HG03575 (cell line): ENCODE measurements at regions not wholly inside any gene's neighbourhood (a gene's known extent, or its start where the extent isn't known, plus 50 kb on each side); places are given as distances from the start of the nearest gene placed in this dataset.

Experiments used
- ATAC-seq: cut with Tn5 transposase; IDR thresholded peaks from one replicate; pipeline ENCODE4 v1.9.1; 2021; ENCODE audit not compliant: unreplicated experiment, insufficient number of reproducible peaks, low FRiP score; ENCODE audit errors: extremely low read depth

DNA sequence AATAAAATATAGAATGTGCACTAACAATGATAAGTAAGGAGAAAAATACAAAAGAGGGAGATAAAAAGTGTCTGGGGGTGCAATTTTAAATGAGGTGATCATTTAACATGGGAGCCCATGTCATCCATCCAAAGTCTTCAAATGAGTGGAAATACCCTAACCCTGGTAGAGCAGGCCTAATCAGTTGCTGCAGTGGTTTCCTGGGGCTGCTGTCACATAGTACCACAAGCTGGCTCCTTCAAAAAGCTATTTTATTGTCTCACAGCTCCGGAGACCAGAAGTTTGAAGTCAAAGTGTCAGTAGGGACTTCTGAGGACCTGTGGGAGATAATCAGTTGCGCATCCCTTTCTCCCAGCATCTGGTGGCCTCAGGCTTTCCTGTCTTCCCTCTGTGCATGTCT, 717.9 kb downstream of the DIAPH3 start:
- ATAC-seq: no peak

DNA sequence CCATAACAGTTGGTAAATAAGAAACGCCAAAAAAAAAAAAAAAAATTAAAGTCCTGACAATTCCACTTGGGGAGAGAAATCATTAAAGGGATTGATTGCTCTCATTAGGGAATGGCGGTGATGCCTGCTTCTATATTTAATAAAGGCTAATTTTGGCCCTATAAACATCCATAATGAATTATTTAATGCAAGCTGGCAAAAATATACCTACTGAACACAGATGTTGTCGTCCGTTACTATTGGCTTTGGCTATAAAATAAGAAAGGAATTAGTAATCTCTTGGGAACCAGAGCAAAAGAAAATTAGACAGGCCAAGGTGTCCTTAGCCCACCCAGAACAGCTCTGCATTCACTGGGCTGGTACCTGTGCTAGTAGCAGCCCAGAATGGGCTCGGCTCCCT, 717.3 kb downstream of the DIAPH3 start:
- ATAC-seq: no peak

DNA sequence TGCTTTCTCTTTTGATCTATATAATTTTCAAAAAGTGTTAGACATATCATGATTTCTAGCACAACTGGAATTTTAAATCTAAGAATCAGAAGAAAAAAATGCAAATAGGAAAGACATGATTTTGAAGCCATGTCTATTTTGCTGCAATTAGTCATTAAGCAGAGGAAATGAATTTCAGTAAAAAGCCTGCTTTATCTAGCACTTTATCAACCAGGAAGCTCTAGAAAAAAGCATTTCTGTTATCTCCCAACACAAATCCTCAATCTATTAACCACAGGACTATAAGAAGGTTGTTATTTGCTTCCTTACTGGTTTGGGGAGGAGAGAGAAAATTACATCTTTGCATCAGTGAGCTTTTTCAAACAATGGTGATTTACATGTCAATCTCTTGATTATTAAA, 716.7 kb downstream of the DIAPH3 start:
- ATAC-seq: no peak

DNA sequence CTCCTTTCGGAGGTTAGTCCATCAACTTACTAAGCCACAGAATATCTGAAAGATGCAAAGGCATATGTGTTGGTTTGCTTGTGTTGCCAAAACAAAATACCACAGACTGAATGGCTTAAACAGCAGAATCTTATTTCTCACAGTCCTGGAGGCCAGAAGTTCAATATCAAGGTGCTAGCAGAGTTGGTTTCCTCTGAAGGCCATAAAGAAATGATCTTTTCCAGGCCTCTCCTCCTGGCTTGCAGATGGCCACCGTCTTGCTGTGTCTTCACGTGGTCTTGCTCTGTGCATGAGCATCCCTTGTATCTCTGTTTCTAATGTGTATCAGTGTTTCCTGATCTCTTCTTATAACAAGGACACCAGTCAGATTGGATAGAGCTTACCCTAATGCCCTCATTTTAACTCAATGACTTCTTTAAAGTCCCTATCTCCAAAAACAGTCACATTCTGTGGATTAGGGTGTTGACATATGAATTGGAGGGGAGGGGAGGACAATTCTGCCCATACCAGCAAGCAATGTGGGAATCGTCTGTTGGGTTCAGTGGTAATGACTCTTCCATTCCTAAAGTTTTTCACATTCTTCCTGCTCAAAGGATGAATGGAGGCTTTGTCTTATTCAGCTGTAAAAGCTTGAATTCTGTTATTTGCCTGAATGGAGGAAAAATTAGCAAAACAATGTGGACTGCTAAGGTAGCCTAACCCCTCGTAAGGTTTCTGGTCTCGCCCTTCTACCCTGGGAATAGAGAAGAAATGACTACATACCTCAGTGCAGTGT, 715.7 kb downstream of the DIAPH3 start:
- ATAC-seq: no peak

DNA sequence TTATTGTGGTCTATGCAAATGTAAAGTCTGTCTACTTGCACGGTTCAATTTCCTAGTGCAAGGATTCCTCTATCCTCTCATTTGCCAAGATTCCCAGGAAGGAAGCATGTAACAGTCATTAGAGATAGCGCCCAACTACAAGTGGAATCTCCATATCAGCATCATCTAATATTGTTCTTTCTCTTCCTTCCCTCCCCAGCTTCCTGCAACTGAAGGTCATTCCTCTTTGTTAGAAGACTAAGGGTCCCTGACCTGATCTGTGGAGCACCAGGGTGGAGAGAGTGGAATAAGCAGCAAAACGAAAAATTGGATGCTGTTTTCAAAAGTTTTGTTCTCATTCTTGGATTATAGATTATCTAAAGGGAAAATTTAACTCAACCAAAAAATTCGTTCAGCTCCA, 714.0 kb downstream of the DIAPH3 start:
- no peak for ATAC-seq

DNA sequence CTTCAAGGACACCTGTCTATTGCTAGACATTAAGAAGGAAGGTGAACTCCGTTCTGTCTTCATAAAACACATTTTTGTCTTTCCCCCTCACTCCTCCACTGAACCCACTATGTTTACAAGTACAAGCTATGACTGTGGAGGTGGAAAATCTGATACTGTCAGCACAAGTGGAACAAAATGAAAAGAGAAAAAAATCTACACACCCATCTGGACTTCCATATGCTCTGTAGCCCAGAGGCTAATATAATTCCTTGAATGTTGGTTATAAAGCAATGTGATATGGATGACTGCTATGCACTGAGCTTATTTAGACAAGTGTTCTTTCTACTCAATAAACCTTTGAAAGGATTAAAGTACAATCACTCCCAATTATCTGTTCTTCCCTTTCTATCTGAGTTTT, 713.5 kb downstream of the DIAPH3 start:
- no peak for ATAC-seq

DNA sequence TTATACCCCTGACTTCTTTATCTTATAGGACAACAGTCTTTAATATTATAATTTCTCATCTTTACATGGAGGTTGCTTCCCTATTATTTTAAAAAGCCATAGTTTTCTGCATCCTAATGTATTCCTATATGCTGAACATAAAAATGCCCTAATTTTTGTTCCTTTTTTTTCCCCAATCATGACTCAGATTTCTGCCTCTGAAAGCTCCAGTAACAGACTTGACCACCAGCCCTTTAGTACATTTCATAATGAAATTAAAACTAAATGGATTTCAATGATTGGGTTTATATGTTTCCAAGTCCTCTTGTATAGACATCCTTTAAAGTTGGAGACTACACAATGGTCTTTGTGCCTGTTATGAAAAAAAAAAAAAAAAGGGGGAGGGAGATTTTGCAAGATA, 712.5 kb downstream of the DIAPH3 start:
- no peak for ATAC-seq

DNA sequence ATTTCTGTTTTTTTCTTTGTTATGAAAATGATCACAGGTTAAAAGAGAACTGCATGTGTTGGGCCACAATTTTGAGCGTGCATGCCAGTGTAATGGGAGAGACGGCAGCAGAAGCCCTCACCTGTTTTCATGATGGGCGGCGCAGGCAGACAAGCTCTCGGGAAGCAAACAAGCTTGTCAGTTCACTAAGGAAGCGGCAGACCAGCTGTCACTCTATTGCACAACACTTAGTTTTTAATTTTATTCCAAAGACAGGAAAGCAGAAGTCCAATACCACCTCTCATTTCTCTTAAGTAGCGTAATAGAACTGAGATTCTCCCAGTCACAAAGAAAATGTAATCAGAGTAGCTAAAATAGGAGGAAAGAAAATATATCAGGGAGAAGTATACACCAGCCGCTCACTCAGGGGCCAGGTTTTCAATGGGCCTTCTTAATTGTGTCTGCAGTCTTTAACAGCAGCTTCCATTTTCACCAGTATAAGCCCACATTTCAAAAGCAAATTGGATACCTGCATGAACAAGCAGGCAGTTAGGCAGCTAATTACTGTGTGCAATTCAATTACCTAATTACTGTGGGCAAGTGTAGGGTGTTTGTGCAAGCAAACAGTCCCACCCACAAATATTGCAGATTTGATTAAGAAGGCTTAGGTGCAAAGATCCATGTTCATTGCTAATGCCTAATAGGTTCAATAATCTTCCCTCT, 711.4 kb downstream of the DIAPH3 start:
- ATAC-seq: no peak

DNA sequence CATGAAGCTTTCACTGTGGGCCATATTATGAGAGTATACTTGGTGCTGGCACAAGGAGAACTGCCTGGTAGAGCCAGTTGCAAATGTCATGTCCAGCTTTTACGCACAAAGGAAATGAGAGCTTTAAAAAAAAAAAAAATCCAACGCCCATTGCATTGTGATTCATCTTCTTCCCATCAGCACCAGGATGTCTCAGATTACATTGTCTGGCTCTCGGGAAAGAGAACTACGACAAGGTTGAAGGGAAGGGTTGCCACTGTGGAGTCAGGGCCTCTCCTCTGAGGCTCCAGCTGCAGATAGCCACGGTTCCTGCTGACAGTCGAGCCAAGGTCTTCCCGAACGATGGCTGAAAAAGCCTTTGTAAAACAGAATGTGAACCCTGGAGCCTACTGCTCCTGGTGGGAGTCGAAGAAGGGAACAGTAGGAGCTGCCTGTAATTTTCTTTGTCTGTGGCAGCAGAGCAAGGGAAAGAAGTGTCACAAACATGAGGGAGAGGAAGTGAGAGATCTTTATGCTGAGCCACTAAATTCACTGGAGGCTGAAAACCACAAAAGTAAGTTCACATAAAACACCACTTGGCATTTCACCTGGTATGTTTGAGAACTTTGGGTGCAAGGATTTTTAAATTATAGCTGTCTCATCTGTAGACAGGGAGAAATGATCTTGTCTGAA, 704.7 kb downstream of the DIAPH3 start:
- no peak for ATAC-seq

DNA sequence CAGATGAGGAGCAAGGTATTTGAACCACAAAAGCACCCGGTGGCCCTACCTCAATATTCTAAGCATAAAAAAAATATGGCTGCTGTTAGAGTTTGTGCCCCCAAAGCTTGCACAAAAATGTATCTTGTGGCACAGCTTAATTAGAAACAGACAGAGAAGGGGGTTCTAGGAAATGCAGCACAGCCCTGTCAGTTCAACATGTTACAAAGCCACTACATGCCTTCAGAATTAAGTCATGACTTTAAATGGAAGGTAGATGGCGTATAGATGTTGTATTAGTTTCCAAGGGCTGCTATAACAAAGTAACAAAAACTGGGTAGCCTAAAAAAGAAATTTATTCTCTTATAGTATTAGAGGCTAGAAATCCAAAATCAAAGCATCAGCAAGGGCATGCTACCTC, 703.8 kb downstream of the DIAPH3 start:
- ATAC-seq: no peak

DNA sequence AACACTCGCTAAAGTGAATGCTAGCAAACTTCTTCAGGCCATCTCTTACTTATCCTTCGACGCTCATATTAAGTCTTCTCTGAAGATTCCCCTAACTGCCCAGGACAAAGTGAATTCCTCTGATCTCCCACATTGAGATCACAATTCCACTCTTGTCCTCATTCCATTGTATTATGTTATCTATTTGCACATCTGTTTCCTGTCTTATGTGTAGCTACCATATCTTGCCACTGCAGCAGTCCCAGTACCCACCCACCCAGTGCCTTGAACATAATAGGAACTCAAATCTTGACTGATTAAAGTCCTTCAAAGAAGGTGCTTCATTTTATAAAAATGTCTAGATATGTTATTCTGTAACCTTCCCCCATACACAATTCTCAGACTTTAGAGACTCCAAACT, 702.3 kb downstream of the DIAPH3 start:
- ATAC-seq: no peak

DNA sequence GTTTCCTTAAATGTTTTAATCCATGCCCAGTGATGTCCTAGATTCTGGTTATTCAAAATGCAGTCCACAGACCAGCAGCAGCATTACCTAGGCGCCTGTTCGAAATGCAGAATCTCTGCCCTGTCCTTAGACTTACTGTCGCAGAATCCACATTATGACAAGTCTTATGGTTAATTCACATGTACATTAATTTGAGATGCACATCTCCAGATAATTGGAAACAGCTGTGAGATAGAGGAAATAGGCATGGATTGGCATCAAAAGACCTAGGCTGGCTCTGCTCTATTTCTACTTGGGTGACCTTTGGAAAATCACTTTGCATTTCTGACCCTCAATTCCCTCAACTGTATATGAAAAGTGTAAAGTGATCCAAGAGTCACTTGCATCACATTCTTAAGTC, 700.7 kb downstream of the DIAPH3 start:
- no peak for ATAC-seq

DNA sequence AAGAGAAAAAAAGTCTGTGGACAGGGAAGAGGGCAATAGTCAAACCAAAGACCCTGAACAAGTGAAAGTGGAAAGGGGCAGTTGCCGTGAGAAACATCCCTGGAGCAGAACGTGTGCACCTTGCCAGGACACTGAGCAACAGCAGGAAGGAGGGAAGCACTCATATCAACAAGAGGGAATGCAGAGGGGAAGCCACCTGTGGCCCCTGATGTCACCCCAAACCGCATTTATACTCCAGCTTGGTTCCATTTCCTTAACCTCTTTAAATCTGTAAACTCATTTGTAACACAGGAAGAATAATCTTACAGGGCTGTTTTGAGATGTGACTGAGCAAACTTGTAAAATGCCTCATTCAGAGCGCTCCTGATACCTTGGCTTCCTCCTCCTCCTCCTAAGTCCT, 698.8 kb downstream of the DIAPH3 start:
- ATAC-seq: no peak

DNA sequence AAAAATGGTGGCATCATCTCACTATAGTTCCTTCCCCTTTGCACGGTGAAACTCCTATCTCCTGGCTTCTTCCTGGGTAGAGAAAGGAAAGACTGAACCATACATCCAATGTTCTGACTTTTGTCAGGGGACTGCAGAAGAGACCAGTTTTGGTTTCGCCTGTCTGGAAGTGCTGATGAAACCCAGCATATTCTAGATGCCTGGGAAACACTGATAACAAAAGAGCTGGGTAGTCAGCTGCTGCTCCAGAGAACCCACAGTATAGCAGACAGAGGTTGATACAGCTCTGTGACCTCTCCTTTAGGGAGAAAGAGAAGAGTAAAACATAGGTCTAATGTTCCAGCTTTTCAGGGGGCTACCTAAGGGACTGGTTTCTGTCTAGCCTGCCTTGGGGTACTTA, 695.3 kb downstream of the DIAPH3 start:
- no peak for ATAC-seq

DNA sequence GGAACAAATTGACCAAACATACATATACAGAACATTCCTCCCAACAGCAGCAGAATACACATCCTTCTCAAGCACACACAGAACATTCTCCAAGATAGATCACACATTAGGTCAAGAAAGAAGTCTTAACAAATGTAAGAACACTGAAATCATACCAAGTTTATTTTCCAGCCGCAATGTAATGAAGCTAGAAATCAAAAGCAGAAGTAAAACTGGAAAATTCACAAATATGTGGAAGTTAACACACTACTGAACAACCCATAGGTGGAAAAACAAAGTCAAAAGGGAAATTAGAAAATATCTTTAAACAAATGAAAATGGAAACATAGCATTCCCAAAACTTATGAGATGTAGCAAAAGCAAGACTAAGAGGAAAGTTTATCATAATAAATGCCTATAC, 692.6 kb downstream of the DIAPH3 start:
- no peak for ATAC-seq

DNA sequence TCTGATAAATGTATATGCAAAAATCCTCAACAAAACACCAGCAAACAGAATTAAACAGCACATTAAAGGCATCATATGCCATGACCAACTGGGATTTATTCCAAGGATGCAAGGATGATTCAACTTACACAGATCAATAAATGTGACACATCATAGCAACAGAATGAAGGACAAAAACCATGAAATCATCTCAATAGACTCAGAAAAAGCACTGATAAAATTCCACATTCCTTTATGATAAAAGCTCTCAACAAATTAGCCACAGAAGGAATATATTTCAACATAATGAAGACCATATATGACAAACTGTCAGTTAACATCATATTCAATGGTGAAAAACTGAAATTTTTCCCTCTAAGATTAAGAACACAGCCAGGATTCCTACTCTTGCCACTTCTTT, 691.6 kb downstream of the DIAPH3 start:
- ATAC-seq: no peak

DNA sequence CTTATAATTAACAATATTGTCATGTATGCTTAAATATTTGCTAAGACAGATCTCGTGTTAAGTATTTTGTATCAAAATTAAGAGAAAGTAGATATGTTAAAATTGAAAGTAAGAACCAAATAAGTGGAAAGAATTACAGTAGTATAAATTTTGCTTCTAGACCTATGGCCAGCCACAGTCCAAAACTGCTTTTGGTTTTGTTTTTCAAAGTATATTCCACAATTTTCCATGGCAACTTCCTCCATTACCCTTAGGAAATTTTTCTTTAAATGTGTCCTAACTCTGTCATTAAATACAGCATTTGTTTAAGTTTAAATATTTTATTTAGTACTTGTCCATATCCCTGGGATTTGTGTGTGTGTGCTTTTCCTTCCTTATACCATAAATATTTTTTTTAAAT, 689.0 kb downstream of the DIAPH3 start:
- no peak for ATAC-seq

DNA sequence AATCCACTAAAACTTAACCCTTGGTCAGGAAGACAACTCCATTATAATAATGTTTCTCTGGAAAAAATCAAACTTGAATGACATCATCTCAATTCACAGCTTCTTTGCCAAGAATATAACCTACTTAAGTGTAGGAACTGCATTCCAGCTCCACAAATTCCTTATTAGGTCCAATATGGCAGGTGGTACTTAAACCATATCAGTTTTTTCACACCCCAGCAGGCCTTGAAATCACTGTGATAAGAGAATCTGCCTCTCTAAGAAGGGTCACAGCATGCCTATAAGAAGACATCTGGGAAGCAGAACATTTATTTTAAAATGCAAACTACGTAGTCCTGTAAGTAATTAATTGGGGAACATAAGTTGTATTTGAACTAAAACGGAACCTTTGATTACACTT, 687.8 kb downstream of the DIAPH3 start:
- ATAC-seq: no peak

DNA sequence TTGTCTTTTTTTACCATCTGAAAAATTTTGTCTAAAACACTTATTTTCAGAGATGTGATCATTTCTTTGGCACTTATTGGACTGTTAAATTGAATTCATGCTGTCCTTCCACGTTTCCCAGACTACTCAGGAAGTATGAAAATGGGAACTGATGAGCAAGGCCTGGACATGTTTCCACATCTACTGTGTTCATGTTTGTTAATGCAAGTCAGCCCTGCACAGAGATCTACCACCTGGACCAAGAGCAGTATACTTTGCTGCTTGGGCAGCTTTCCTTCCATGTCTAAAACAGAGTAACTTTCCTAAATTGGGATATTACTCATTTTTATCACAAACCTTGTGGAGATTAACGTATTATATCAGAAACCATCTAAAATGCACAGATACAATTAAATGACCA, 687.4 kb downstream of the DIAPH3 start:
- ATAC-seq: no peak

DNA sequence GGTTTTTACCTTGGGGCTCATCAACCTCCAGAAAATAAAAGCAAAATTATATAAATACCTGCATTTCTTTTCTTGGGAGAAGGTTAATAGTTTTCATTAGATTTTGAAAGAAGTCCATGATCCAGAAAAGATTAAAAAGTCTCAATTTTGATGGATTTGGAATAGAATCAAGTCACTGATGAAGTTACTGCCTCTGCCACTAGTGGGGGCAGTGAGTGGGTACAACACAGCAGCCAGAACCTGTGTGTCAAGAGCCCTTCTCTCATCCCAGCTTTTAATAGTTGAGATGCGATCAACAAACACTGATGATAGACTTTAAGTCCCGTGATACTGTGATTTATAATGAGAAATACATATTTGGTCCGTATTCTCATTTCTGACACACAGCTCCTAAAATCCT, 686.7 kb downstream of the DIAPH3 start:
- ATAC-seq: no peak
